Stimulated activated CD4-positive, alpha-beta T cell treated with anti-CD3 and anti-CD28 coated beads, Interleukin-1b, Interleukin-23, amount 100 ng/mL, for 24 hours (primary cell): ENCODE measurements at regions not wholly inside any gene's neighbourhood (a gene's known extent, or its start where the extent isn't known, plus 50 kb on each side); places are given as distances from the start of the nearest gene placed in this dataset.
"Not testable (repeated sequence)": the region's sequence is repeated elsewhere in the genome, so short reads cannot be mapped to it uniquely, and the experiment has no call there.

Source experiments
- DNase-seq, 4 experiments: peaks; one replicate each; pipeline ENCODE4 v3.0.0-alpha.2; 2020; ENCODE audit warnings: low read depth in 4 of 4, low spot score in 1 of 4

DNA sequence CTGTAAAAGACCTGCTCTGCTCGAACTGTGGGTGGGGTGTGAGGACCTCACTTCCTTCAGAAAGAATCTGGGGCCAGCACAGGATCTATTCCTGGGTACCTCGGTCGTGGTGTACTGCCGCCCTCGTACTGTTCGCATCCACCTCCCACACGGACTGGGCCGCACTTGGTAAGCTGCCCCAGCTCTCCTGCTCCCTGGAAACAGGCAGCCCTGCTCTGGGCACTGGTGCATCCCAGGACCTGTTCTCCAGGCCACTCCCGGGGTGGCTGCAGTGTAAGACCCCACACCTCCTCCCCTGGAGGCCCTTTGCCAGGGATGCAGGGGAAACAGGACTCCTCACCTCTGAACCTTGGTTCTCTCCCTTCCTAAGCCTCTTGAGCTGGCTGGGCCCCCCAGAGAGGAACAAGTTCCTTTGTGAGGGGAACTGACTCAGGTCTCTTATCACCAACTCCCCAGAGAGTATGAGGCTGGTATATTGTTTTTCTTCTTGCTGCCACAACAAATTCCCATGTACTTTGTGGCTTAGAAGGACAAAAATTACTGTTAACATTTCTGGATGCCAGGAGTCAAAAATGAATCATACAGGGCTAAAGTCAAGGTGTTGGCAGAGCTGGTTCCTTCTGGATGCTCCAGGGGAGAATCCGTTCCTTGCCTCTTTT lies 276.5 kb downstream of the NUAK1 start:
- DNase-seq, result no peak

DNA sequence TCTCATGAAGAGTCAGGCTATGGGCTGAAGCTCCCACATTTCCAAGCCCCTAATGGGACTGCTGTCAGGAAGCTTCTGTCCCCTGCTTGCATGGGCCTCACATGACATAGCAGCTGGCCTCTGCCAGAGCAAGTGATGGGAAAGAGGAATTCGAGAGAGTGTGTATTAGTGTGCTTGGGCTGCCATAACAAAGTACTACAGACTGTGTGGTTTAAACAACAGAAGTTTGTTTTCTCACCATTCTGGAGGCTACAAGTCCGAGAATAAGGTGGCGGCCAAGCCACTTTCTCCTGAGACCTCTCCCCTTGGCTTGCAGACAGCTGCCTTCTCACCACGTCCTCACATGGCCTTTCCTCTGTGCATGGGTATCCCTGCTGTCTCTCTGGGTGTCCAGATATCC lies 274.4 kb downstream of the NUAK1 start:
- no peak for DNase-seq

DNA sequence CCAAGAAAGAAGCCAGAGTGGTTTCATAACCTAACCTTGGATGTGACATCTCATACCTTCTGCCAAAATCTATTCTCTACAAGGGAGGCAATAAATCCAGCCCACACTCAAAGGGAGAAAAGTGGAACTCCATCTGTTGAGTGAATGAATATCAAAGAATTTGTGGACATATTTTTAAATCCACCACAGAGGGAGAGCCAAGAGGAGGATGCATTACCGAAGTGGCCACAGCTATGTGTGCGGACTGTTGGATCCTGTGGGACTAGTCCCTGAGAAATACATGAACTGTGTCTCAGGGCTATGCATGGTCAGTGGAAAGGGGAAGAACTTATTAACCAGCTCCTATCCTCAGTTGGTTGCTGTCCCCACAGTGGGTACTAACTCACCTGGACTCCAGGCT lies 273.9 kb downstream of the NUAK1 start:
- no peak for DNase-seq

DNA sequence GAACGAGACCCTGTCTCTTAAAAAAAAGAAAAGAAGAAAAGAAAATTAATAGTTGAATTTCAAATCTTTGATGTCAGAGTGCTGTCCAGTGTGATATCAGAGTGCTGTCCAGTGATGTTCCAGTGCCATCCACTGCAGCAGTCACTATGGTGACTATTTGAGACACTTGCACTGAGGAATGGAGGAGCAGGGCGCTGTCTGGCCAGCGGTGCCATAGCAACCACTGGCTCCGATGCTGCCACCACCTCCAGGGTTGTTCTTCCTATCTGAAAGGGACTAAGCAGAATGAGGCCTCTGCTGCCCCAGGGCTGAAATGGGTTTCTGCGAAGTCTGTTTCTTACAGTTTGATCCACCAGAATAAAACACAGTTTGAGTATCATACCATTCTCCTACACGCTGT lies 272.9 kb downstream of the NUAK1 start:
- no peak for DNase-seq

DNA sequence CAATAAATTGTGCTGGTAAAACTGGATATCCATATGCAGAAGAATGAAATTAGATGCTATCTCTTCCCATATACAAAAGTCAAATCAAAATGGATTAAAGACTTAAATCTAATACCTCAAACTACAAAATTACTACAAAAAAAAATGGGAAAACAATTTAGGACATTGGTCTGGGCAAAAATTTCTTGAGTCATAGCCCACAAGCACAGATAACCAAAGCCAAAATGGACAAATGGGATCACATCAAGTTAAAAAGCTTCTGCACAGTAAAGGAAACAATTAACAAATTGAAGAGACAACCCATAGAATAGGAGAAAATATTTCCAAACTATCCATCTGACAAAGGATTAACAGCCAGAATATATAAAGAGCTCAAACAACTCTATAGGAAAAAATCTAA lies 264.6 kb downstream of the NUAK1 start:
- no peak for DNase-seq

DNA sequence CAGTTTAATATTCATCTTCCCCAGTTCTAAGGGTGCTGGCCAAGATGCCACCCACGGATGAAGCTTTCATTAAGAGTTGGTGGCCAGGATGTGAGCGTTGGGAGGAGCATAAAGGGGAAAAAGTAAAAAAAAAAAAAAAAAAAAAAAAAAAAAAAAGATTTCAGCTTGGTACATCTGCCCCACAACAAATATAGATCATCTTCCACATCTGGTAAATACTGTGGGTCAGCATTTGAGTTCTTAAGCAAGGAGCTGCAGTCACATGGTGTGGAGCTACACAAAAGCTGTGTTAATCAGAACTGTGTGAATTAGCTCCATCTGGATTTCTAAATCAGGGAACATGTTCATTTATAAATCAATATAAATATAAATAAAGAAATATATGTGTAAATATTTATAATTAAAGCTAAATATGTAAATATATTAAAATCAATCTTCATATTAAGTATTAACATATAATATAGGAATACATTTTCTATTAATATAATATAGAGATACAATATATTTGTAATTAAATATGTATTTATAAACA lies 262.3 kb downstream of the NUAK1 start:
- no peak for DNase-seq

DNA sequence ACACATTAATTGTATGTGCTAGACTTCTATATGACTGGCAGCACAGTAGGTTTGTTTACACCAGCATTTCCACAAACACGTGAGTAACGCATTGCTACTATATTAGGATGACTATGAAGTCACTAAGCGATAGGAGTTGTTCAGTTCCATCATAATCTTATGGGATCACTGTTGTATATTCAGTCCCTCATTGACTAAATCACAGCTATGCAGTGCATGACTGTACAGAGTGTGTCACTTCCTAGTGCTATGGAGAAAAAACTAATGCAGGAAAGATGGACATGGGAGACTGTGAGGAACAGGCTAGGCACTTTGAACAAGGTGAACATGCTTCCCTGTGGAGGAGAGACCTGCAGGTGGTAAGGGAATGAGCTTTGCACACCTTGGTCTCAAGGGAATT lies 259.8 kb downstream of the NUAK1 start:
- no peak for DNase-seq

DNA sequence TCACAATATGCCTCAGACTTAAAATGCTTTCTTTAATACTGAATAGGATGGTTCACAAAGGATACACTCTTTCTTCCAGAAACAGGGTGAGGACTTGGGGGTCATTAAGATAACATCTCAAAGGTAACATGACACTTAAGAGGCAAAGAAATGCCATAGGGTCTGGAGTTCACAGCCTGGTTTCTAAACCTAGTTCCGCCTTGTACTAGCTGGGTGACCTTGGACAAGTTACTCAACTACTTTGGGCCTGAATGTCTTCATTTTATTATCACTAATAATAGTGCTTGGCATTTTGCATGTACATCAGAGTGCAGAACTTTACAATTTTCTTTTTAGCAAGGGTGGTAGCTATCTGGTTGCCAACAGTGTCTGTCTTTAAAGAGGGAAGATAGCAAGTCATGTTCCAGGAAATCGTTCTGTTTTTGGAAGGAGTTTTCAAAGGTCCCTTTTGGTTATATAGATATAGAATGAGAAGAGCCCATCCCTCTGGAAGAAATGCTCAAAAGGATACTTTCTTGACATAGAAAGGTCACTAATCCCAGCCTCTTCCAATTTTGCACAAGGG lies 257.8 kb downstream of the NUAK1 start:
- DNase-seq, result no peak

DNA sequence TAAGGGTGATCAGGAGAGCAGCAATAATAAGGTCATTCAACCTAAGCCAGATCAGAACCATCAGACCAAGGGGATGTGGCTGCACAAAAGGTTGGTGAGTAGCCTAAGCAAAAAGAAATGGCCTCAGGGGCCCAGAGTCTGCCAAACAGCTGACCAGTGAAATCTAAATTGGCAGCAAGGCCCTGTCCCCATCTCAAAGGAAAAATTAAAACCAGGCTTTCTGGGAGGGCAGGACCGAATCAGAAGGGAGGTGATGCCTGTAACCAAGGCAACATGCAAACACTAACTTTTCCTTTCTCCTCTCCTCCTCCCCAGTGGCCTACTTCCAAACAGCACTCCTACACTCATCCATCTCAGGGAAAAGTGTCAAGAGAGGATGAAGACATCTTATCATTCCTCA lies 256.4 kb downstream of the NUAK1 start:
- no peak for DNase-seq

DNA sequence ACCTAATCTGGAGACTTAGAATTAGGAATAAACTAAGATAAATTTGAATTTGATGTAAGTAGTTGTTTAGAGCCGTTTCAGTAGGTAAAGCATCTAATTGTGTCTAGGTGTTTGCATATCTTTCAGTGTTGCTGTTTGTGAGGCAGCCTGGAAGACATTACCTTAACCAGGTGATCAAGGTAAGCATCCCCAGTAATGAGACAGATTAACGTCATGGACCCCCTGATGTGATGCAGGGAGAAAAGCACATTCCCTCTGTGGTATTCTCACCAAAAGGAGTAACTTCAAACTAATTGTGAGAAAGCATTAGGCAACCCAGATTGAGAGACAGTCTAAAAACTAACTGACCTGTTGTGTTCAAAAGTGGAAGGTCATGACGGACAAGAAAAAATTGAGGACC lies 251.6 kb downstream of the NUAK1 start:
- DNase-seq, result no peak

DNA sequence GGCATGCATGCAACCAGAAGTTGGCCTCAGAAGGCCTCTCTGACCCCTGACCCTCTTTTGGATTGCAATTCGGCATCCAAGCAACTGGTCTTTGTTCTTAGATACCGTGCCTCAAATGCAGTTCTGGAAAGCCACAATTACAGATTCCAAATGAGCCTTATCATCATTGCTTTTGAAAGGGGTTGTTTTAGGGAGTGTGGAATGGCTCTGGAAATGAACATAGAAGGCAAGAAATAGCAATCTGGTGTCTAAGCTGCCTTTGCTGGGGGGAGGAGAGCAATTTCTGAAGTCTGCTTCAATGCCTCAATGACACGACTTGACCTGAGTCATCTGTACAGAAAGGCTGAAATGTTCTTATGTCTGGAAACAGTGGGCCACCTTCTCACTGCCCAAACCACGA lies 250.1 kb downstream of the NUAK1 start:
- DNase-seq, result no peak

DNA sequence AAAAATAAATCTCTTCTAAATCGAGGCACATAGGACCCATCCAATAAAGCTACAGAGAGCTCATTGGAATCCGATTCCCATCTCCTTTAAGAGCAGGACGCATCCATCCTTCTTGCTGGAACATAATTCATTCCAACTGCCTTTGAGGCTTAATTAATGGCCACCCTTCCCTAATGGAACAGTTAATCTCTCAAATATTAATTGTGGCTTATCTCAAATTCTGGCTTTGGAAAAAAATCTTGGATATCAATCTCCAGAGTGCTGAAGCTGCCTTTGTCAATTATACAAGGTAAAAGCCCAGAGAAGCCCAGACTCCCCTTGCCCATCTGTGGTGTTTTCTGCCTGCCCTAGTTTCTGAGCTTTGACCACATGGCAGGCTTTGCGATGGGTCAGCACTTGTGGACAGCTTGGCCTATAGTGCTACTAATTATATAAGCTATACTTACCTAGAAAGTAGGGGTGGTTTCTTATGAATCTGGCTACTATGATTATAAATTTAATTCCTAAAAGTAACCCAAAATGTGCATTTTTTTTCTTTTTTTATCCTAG lies 246.3 kb downstream of the NUAK1 start:
- DNase-seq, result no peak

DNA sequence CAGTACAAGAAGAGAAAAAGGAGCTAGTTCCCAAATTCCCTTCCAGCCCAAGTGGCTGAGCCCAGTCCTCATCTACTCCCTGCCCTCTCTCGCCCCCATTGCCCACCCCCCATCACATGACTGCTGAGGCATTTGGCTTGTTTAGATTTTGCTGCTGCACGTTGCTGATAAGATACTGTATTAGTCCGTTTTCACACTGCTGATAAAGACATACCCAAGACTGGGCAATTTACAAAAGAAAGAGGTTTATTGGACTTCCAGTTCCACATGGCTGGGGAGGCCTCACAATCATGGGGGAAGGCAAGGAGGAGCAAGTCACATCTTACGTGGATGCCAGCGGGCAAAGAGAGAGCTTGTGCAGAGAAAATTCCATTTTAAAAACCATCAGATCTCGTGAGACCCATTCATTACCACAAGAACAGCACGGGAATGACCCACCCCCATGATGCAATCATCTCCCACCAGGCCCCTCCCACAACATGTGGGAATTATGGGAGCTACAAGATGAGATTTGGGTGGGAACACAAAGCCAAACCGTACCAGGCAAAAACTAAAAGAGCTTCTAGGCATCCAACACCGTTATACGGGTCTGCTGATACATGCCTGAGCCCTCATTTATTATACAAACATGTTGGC lies 243.4 kb downstream of the NUAK1 start:
- not testable (repeated sequence) for DNase-seq

DNA sequence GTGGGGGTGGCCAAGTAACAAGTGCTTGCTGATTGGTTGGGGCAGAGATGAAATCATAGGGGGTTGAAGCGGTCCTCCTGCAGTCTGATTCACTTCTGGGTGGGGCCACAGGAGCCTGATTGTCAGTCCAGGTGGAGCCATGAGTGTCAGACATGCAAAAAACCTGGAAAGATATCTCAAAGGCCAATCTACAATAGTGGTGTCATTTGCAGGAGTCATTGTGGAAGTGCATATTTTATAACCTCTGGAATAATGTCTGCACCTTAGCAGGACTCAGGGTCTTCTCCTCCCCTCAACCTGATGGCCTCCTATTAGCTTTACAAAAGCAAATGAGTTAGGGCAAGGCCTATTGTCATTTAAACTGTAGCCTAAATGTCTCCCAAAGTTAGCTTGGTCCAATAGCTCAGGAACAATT lies 241.4 kb downstream of the NUAK1 start:
- no peak for DNase-seq

DNA sequence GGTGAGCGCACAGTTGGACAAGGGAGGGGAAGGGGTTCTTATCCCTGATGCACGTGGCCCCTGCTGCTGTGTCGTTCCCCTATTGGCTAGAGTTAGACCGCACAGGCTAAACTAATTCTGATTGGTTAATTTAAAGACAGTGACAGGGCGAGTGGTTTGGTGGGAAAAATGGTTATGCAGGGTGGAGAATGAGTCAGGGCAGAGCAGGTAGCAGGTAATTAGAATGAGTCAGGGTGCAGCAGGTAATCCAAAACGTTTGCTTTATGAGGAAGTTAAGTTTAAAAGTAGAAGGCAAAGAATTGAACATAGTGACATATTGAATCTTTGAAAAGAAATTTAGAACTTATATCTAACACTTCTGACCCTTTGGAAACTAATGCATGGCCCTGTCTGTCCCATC lies 240.5 kb downstream of the NUAK1 start:
- not testable (repeated sequence) for DNase-seq

DNA sequence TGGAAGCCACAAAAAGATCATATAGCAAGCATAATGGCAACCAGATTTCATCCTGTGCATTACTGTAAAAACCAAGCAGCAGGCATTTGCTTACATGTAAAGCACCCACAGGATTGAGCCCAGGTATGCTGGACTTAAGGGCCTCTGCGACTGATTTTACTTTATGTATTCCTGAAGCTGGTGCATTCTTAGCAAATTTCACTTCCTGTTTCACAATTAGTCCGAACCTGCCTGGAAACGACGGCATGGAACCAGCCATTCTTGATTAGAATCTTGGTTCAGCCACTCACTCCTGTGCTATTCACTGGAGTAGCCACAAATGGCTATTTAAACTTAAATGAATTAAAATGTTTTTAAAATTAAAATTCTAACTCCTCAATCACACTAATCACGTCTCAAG lies 239.2 kb downstream of the NUAK1 start:
- DNase-seq, result no peak

DNA sequence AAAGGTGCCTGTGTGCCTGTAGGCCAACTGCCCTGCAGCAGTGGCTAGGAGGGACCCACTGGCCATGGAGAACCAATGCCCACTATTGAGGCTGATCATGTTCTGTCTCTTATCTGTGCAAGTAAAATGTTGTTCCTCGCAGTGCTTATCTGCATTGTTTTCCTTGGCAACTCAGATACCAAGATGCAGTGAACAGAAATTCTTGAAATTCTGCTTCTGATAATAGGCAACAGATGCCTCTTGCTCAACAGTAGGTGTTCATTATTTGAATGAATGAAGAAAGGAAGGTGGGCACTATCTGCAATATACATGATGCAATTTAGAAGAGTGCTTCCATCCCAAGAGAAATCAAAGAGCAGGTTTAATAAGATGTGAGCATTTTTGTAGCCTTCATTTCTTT lies 232.2 kb downstream of the NUAK1 start:
- no peak for DNase-seq

DNA sequence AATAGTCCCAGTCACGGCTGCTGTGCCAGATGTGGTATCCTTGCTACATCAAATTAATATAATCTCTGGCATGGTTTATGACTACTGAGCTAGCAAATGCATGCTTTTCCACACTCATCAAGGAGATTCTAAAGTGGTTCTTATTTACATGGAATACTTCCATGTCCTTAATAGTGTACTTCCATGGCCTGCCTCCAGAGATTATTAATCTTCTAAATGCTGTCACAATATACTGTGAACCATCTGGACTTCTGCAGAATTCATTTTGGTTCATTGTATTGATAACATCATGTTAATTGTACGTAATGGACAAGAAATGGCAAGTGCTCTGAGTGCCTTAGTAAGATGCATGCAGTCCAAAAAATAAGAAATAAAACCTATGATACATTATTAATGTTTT lies 230.8 kb downstream of the NUAK1 start:
- DNase-seq, result no peak

DNA sequence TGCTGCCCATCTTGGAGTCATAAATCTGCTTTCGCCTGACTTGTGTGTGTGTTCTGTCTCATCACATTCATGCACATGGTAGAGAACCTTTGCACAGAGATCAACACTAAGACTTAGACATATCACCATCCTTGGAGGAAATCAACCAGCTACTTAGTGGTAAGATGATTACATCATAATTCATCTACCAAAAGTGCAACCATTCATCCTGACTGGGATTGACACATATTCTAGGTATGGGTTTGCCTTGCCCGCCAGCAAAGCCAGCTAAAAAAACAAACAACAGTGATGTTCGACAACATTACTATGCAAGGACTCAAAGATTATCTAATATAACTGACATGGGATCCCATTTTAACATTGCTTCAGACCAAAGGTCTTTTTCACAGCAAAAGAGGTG lies 228.7 kb downstream of the NUAK1 start:
- DNase-seq, result no peak

DNA sequence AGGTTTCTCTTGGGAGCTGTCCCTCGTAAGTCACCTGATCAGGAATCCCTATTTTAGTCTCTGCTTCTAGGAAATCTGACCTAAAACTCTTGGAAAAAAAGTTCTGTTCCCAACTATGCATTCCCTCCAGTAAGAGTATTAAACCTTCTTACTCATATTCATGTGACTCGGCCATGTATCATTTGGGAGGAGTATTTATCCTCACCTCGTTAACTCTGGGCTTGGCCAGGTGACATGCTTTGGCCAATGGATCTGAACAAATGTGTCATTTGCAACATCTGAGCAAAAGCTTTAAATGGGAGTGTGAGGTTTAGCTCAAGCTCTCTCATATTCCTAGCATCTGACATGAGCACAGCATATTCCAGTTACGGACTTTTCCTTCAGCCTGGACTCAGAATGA lies 226.8 kb downstream of the NUAK1 start:
- no peak for DNase-seq

DNA sequence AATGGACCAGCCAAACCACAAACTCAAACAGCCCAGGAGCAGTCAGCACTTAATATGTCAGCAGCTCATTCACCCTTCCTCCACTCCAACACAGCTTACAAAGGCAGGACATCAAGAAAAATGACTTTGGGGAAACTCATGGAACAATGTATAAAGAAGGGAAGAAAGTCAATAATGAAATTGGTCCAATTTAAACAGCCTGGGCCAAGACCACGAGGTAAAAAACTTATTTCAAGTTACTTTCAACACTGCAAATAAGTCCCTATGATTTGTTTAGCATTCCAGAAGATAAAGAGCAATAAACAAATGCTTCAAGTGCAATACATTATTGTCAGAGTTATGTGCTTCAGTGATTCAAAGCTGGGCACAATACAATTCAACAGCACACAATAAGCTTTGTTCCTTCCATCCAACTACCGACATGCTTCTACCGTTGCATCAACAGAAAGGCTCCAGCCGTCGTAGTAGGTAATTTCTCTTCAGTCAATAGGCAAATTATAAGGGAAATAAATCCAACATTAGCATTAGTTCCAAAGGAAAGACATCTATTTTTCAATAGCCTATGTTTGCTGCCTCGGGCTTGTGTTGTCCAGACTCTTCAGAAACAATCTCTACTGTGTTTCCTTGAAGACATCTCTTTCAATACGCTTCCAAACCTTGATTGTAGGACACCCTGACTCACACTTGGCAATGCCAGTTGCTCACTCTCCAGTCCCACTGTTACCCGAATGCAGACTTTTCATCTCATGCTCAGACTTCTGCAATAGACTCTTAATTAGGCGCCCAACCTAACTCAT lies 225.7 kb downstream of the NUAK1 start:
- no peak for DNase-seq
